GM06990 (cell line): ENCODE measurements at regions not wholly inside any gene's neighbourhood (a gene's known extent, or its start where the extent isn't known, plus 50 kb on each side); places are given as distances from the start of the nearest gene placed in this dataset.

ENCODE experiments used
- DNase-seq: peaks from one replicate; pipeline ENCODE4 v3.0.0-alpha.2; 2011; ENCODE audit not compliant: insufficient read length; ENCODE audit errors: extremely low read depth
- H3K27me3 ChIP-seq: replicated peaks from 2 replicates; pipeline ENCODE4 v1.6.0; 2011; ENCODE audit warnings: low read length; ENCODE audit not compliant: control insufficient read depth, insufficient read depth
- H3K36me3 ChIP-seq: 2 replicates; pipeline ENCODE4 v1.5.1; 2011; ENCODE audit warnings: low read length; ENCODE audit not compliant: control insufficient read depth, insufficient read depth
- H3K4me3 ChIP-seq: replicated peaks from 2 replicates; pipeline ENCODE4 v1.5.1; 2011; ENCODE audit warnings: low read depth, mild to moderate bottlenecking, control low read depth, low read length
- TF ChIP-seq, protein P1 (sequence below): IDR thresholded peaks from 2 replicates; pipeline ENCODE4 v1.5.1; 2011; ENCODE audit warnings: low read length, control low read depth, mild to moderate bottlenecking, inconsistent platforms; ENCODE audit not compliant: insufficient read depth, poor library complexity, severe bottlenecking

DNA sequence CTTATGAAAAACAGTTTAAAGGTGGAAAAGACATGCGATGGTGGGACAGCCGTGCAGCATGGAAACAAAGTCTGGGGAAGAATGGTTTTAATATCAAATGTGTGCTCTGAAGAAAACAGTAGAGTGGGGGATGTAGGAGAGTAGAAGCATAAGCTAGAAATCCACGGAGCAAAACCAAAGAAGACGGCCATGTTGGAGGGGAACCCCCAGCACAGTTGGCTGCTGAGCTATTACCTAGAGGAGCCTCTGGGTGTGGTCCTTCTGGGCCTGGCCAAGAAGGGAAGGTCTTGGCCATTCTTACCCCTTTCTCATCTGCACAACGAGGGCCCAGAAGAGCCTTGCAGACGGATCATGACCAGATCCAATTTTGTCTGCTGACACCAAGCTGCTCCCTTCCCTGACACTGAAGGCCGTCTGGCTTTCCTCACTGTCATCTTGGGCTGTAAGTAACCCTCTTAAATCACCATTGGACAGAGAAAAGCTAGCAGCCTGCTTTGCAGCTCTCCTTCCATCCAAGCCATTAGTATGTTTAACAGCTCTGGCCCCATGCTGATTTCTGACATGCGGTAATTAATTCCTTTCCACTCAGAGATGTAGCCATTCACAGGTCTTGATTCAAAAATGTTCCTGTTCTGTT lies 189.5 kb downstream of the SEC61B start:
- DNase-seq, result no peak
- TF ChIP-seq, protein P1, sequence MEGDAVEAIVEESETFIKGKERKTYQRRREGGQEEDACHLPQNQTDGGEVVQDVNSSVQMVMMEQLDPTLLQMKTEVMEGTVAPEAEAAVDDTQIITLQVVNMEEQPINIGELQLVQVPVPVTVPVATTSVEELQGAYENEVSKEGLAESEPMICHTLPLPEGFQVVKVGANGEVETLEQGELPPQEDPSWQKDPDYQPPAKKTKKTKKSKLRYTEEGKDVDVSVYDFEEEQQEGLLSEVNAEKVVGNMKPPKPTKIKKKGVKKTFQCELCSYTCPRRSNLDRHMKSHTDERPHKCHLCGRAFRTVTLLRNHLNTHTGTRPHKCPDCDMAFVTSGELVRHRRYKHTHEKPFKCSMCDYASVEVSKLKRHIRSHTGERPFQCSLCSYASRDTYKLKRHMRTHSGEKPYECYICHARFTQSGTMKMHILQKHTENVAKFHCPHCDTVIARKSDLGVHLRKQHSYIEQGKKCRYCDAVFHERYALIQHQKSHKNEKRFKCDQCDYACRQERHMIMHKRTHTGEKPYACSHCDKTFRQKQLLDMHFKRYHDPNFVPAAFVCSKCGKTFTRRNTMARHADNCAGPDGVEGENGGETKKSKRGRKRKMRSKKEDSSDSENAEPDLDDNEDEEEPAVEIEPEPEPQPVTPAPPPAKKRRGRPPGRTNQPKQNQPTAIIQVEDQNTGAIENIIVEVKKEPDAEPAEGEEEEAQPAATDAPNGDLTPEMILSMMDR, result no peak
- Histone ChIP-seq H3K27me3 (no peaks in the 10 kb centered on the region), H3K36me3 (no peaks in the 10 kb centered on the region), H3K4me3 (no peak overlapping the region)

DNA sequence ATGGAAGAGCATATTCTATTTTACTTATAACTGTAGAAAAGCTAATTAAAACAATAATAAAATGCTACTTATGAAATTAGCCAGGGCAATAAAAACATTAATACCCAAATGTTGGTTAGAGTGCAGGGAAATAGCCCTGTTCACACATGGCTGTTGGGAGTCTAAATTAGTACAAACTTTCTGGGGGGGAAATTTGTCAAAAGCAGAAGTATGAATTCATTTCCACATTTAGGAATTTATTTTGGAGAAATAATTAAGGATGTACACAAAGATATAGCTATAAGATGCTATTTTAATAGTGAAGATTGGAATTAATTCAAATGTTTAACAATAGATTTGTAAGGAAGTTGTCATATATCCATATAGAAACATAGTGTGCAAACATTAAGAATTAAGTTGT lies 190.5 kb downstream of the SEC61B start:
- no peak for DNase-seq
- TF ChIP-seq, protein P1, result no peak
- H3K36me3 ChIP-seq, result no peaks in the 10 kb centered on the region
- H3K4me3 ChIP-seq, result no peak overlapping the region
- H3K27me3 ChIP-seq, result no peaks in the 10 kb centered on the region

DNA sequence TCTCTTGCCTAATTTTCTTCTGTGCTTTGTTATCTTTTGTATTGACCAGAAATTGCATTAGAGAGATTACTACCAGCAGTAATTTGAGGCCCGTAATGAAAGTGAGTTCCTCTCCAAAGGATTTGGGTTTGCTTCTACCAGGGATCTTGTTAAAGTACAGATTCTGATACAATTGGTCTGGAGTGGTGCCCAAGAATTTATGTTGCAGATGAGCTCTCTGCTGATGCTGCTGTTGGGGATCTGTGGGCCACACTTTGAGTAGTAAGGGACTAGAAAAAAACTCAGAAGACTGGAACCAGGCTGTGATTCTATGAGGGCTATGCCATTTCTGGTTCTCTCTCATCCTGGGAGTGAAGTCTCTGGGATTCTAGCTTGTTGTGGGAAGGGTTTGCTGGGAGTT lies 192.2 kb downstream of the SEC61B start:
- Histone ChIP-seq H3K36me3 (no peaks in the 10 kb centered on the region), H3K4me3 (no peak overlapping the region), H3K27me3 (no peaks in the 10 kb centered on the region)
- TF ChIP-seq, protein P1, result no peak
- no peak for DNase-seq

DNA sequence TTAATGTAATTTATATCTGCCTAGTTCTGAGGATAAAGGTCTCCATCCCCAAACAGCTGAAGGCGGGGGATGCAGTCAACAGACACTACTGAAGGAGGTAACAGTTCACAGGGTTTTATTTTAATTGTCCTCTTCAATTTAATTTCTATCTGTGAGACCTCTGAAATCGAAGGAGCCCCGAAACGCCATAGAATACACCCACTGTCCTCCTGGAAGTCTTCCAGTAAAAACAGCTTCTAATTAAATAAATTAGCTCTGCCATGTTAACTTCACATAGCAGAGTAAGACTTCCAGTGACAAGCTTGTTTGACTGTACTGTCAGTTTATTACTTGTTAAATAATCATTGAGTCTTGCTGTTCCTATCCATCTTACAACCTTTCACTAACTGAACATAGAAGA lies 193.5 kb downstream of the SEC61B start:
- Histone ChIP-seq H3K27me3 (no peaks in the 10 kb centered on the region), H3K36me3 (no peaks in the 10 kb centered on the region), H3K4me3 (no peak overlapping the region)
- TF ChIP-seq, protein P1, result no peak
- no peak for DNase-seq

DNA sequence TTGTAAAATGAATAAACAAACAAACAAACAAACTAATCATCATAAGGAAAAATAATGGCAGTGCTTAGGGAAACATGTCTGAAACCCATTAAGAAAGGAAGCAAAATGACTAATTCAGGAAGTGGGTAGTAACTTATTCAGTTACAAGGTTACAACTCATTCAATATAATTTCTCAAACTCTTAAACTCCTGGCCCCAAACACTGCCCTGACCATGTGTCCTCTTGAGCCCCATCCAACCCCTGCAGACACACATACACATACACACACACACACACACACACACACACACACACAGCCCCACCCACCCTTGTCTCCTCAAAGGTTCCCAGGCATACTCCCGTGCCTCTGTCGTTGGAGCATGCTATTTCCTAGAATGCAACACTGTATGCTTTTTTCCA lies 193.9 kb downstream of the SEC61B start:
- Histone ChIP-seq H3K36me3 (no peaks in the 10 kb centered on the region), H3K27me3 (no peaks in the 10 kb centered on the region), H3K4me3 (no peak overlapping the region)
- DNase-seq, result peak; percentile 10
- TF ChIP-seq, protein P1, result no peak

DNA sequence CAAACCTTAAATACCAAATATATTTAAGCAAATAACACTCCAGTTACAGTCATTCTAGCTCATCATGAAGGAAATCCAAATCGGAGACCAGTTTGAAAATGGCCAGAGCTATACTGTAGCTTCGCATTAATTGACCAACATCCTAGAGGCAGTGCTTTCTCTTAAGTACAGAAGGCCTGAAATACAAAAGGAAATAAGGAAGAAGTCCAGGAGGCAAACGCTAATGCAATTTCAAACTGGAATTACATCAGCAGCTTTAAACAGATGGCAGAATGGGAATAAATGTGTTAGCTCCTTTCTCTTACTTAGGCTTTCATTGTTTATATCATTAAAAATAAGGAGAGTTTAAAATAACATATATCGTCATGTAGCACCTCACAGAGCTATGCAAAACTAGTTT lies 197.0 kb downstream of the SEC61B start:
- TF ChIP-seq, protein P1, result no peak
- Histone ChIP-seq H3K36me3 (no peaks in the 10 kb centered on the region), H3K4me3 (no peak overlapping the region), H3K27me3 (no peaks in the 10 kb centered on the region)
- DNase-seq, result no peak
